GM12892 (cell line): ENCODE measurements at regions not wholly inside any gene's neighbourhood (a gene's known extent, or its start where the extent isn't known, plus 50 kb on each side); places are given as distances from the start of the nearest gene placed in this dataset.

Experiments used
- DNase-seq: peaks from one replicate; pipeline ENCODE4 v3.0.0; 2011; ENCODE audit not compliant: insufficient read length
- FAIRE-seq: peaks from 2 replicates; lab custom pipeline; 2011; peaks lifted over from hg19 to GRCh38; lab: Jason Lieb, UNC
- POLR2A ChIP-seq: IDR thresholded peaks from 2 replicates; pipeline ENCODE4 v1.6.1; 2011; ENCODE audit warnings: low read depth, low read length, control low read depth
- POLR2AphosphoS5 ChIP-seq: IDR thresholded peaks from 2 replicates; pipeline ENCODE4 v1.6.1; 2011; ENCODE audit warnings: low read depth, low read length, control low read depth
- TAF1 ChIP-seq: IDR thresholded peaks from 2 replicates; pipeline ENCODE4 v1.6.1; 2011; ENCODE audit warnings: low read depth, mild to moderate bottlenecking, control low read depth, low read length, borderline replicate concordance

GRCh38 chr4:10326075-10326474, 131.2 kb downstream of the ZNF518B start:
- TF ChIP-seq TAF1 (no peak), POLR2AphosphoS5 (no peak), POLR2A (no peak)
- DNase-seq (no peak), FAIRE-seq (no peak)

GRCh38 chr4:10321931-10322330, 135.3 kb downstream of the ZNF518B start:
- FAIRE-seq (no peak), DNase-seq (no peak)
- no peak for TF ChIP-seq POLR2A
- no peak for TF ChIP-seq TAF1
- no peak for TF ChIP-seq POLR2AphosphoS5

GRCh38 chr4:10320130-10320529, 137.1 kb downstream of the ZNF518B start:
- no peak for DNase-seq
- FAIRE-seq = no peak
- TF ChIP-seq POLR2AphosphoS5 (no peak), POLR2A (no peak), TAF1 (no peak)

GRCh38 chr4:10317345-10317744, 139.9 kb downstream of the ZNF518B start:
- TF ChIP-seq POLR2AphosphoS5 (no peak), POLR2A (no peak), TAF1 (no peak)
- no peak for DNase-seq
- FAIRE-seq = no peak

GRCh38 chr4:10316851-10317250, 140.4 kb downstream of the ZNF518B start:
- FAIRE-seq (no peak), DNase-seq (no peak)
- TF ChIP-seq POLR2AphosphoS5 (no peak), TAF1 (no peak), POLR2A (no peak)

- TF ChIP-seq POLR2AphosphoS5 = no peak
- no peak for TF ChIP-seq POLR2A
- no peak for TF ChIP-seq TAF1
- no peak for FAIRE-seq
- no peak for DNase-seq
Observed at GRCh38 chr4:10315638-10316037, 141.6 kb downstream of the ZNF518B start.

- no peak for DNase-seq
- FAIRE-seq = no peak
- TF ChIP-seq TAF1 (no peak), POLR2A (no peak), POLR2AphosphoS5 (no peak)
Observed at GRCh38 chr4:10312568-10312967, 144.7 kb downstream of the ZNF518B start.

GRCh38 chr4:10311939-10312338, 145.3 kb downstream of the ZNF518B start:
- no peak for DNase-seq
- FAIRE-seq = no peak
- TF ChIP-seq TAF1 = no peak
- TF ChIP-seq POLR2AphosphoS5 = no peak
- TF ChIP-seq POLR2A = no peak

GRCh38 chr4:10305816-10306215, 151.4 kb downstream of the ZNF518B start:
- FAIRE-seq (no peak), DNase-seq (no peak)
- no peak for TF ChIP-seq POLR2AphosphoS5
- no peak for TF ChIP-seq TAF1

- FAIRE-seq (no peak), DNase-seq (no peak)
- no peak for TF ChIP-seq POLR2AphosphoS5
- TF ChIP-seq TAF1 = no peak
- no peak for TF ChIP-seq POLR2A
Observed at GRCh38 chr4:10303291-10303690, 153.9 kb downstream of the ZNF518B start.

GRCh38 chr4:10302096-10302495, 155.1 kb downstream of the ZNF518B start:
- DNase-seq (no peak), FAIRE-seq (no peak)
- TF ChIP-seq TAF1 (no peak), POLR2AphosphoS5 (no peak), POLR2A (no peak)

- FAIRE-seq (no peak), DNase-seq (no peak)
- TF ChIP-seq POLR2AphosphoS5 (no peak), TAF1 (no peak), POLR2A (no peak)
Observed at GRCh38 chr4:10299601-10300000, 157.6 kb downstream of the ZNF518B start.

GRCh38 chr4:10298681-10299080, 158.5 kb downstream of the ZNF518B start:
- TF ChIP-seq POLR2A (no peak), POLR2AphosphoS5 (no peak), TAF1 (no peak)
- no peak for FAIRE-seq

GRCh38 chr4:10296730-10297129, 160.5 kb downstream of the ZNF518B start:
- DNase-seq (no peak), FAIRE-seq (no peak)
- no peak for TF ChIP-seq POLR2A
- no peak for TF ChIP-seq POLR2AphosphoS5
- no peak for TF ChIP-seq TAF1

More at GRCh38 chr4:10298681-10299080, 158.5 kb downstream of the ZNF518B start:
- DNase-seq = no peak
